ENCODE measurements at regions not wholly inside any gene's neighbourhood (a gene's known extent, or its start where the extent isn't known, plus 50 kb on each side); places are given as distances from the start of the nearest gene placed in this dataset.
A peak's percentile ranks its signal among the peaks of the same experiment; 100 is the strongest.

- no peak for DNase-seq
These were observed 301.4 kb downstream of the OTOL1 start for GRCh38 chr3:161798016-161798415.

- DNase-seq = no peak
These were observed 304.5 kb downstream of the OTOL1 start for GRCh38 chr3:161800985-161801559.

GRCh38 chr3:161818106-161818505 lies 321.5 kb downstream of the OTOL1 start:
- no peak for DNase-seq

GRCh38 chr3:161821591-161821990 lies 325.0 kb downstream of the OTOL1 start:
- DNase-seq = no peak

- DNase-seq = peak in 5 of 56 donors; percentile 1 to 28 (median 7)
These were observed 325.7 kb downstream of the OTOL1 start for GRCh38 chr3:161822291-161822690.

- no peak for DNase-seq
These were observed 327.3 kb downstream of the OTOL1 start for GRCh38 chr3:161823910-161824309.

- DNase-seq = no peak
These were observed 341.4 kb downstream of the OTOL1 start for GRCh38 chr3:161838021-161838420.

GRCh38 chr3:161848376-161848775 lies 351.8 kb downstream of the OTOL1 start:
- no peak for DNase-seq

GRCh38 chr3:161851941-161852566 lies 355.4 kb downstream of the OTOL1 start:
- peak in 14 of 56 donors; percentile 2 to 32 (median 6) for DNase-seq

GRCh38 chr3:161852744-161853143 lies 356.1 kb downstream of the OTOL1 start:
- no peak for DNase-seq

- DNase-seq = no peak
These were observed 357.7 kb downstream of the OTOL1 start for GRCh38 chr3:161854232-161854771.

GRCh38 chr3:161859057-161859456 lies 362.4 kb downstream of the OTOL1 start:
- no peak for DNase-seq

GRCh38 chr3:161859865-161860450 lies 363.4 kb downstream of the OTOL1 start:
- DNase-seq = no peak

- no peak for DNase-seq
These were observed 367.2 kb downstream of the OTOL1 start for GRCh38 chr3:161863775-161864174.

- DNase-seq = no peak
These were observed 369.6 kb downstream of the OTOL1 start for GRCh38 chr3:161866176-161866575.

- no peak for DNase-seq
These were observed 378.9 kb downstream of the OTOL1 start for GRCh38 chr3:161875483-161875882.

- DNase-seq = no peak
These were observed 382.9 kb downstream of the OTOL1 start for GRCh38 chr3:161879470-161879869.

- no peak for DNase-seq
These were observed 388.2 kb downstream of the OTOL1 start for GRCh38 chr3:161884830-161885229.

- DNase-seq = no peak
These were observed 393.6 kb downstream of the OTOL1 start for GRCh38 chr3:161890147-161890625.

GRCh38 chr3:161893972-161894371 lies 397.4 kb downstream of the OTOL1 start:
- no peak for DNase-seq

- no peak for DNase-seq
These were observed 398.0 kb downstream of the OTOL1 start for GRCh38 chr3:161894657-161895056.

GRCh38 chr3:161905520-161906132 lies 409.0 kb downstream of the OTOL1 start:
- no peak for DNase-seq

Measured in amygdala (tissue), 56 donors.